ENCODE measurements at regions not wholly inside any gene's neighbourhood (a gene's known extent, or its start where the extent isn't known, plus 50 kb on each side); places are given as distances from the start of the nearest gene placed in this dataset.

DNA sequence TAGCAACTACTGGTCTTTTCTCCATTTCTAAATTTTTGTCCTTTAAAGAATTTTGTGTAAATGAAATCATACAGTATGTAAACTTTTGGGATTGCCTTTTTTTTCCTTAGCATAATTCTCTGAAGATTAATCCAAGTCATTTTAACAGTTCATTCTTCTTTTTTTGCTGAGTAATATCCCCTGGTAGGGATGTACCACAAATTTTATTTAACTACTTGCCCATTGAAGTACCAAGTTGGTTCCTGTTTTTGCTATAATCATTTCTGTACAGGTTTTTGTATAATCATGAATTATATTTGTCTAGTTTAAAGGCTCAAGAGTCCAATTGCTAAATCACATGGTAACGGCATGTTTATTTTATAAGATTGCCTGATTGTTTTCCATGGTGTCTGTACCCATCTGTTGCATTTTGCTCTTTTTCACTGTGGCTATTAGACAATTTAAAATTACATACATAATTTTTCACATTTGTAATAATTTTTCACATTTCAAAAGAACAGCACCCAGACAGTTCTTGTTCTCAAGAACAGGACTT lies 891.1 kb downstream of the USP25 start:
- TF ChIP-seq, protein P1, sequence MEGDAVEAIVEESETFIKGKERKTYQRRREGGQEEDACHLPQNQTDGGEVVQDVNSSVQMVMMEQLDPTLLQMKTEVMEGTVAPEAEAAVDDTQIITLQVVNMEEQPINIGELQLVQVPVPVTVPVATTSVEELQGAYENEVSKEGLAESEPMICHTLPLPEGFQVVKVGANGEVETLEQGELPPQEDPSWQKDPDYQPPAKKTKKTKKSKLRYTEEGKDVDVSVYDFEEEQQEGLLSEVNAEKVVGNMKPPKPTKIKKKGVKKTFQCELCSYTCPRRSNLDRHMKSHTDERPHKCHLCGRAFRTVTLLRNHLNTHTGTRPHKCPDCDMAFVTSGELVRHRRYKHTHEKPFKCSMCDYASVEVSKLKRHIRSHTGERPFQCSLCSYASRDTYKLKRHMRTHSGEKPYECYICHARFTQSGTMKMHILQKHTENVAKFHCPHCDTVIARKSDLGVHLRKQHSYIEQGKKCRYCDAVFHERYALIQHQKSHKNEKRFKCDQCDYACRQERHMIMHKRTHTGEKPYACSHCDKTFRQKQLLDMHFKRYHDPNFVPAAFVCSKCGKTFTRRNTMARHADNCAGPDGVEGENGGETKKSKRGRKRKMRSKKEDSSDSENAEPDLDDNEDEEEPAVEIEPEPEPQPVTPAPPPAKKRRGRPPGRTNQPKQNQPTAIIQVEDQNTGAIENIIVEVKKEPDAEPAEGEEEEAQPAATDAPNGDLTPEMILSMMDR (IDR thresholded peaks at IDR 0.05), result no peak
- no peak for TF ChIP-seq POLR2A (IDR thresholded peaks at IDR 0.05)
